Glutamatergic neuron (in vitro differentiated cells): ENCODE measurements at regions not wholly inside any gene's neighbourhood (a gene's known extent, or its start where the extent isn't known, plus 50 kb on each side); places are given as distances from the start of the nearest gene placed in this dataset.

ENCODE experiments used
- DNase-seq: peaks from one replicate; pipeline ENCODE4 v3.0.0; 2022
- H3K27ac Mint-ChIP-seq: one replicate; pipeline ENCODE4 v1.8.0; 2020; ENCODE audit warnings: mild to moderate bottlenecking, mixed read lengths, inconsistent platforms; ENCODE audit not compliant: unreplicated experiment
- H3K27me3 Mint-ChIP-seq: one replicate; pipeline ENCODE4 v1.8.0; 2020; ENCODE audit warnings: mild to moderate bottlenecking, moderate library complexity, mixed read lengths, inconsistent platforms; ENCODE audit not compliant: unreplicated experiment
- H3K36me3 Mint-ChIP-seq: one replicate; pipeline ENCODE4 v1.8.0; 2020; ENCODE audit warnings: mild to moderate bottlenecking, mixed read lengths, inconsistent platforms; ENCODE audit not compliant: unreplicated experiment
- H3K4me1 Mint-ChIP-seq: one replicate; pipeline ENCODE4 v1.8.0; 2020; ENCODE audit warnings: mild to moderate bottlenecking, low read depth, mixed read lengths, inconsistent platforms; ENCODE audit not compliant: unreplicated experiment
- H3K4me3 Mint-ChIP-seq: one replicate; pipeline ENCODE4 v1.8.0; 2020; ENCODE audit warnings: mild to moderate bottlenecking, mixed read lengths, inconsistent platforms; ENCODE audit not compliant: unreplicated experiment
- H3K9me3 Mint-ChIP-seq: one replicate; pipeline ENCODE4 v1.8.0; 2020; ENCODE audit warnings: mild to moderate bottlenecking, moderate library complexity, mixed read lengths, inconsistent platforms; ENCODE audit not compliant: unreplicated experiment
- TF ChIP-seq, protein P1 (sequence below): fragments of 200-600 bp; sonication (generic); IDR thresholded peaks from one replicate; pipeline ENCODE4 v1.5.0; 2021; ENCODE audit not compliant: partially characterized antibody, unreplicated experiment

- Mint-ChIP-seq H3K36me3 (no peaks in the 10 kb centered on the region), H3K27ac (no peak overlapping the region), H3K4me1 (no peaks in the 10 kb centered on the region), H3K27me3 (no peaks in the 10 kb centered on the region), H3K4me3 (no peak overlapping the region), H3K9me3 (peaks cover 5% of the 10 kb centered on the region)
- TF ChIP-seq, protein P1, sequence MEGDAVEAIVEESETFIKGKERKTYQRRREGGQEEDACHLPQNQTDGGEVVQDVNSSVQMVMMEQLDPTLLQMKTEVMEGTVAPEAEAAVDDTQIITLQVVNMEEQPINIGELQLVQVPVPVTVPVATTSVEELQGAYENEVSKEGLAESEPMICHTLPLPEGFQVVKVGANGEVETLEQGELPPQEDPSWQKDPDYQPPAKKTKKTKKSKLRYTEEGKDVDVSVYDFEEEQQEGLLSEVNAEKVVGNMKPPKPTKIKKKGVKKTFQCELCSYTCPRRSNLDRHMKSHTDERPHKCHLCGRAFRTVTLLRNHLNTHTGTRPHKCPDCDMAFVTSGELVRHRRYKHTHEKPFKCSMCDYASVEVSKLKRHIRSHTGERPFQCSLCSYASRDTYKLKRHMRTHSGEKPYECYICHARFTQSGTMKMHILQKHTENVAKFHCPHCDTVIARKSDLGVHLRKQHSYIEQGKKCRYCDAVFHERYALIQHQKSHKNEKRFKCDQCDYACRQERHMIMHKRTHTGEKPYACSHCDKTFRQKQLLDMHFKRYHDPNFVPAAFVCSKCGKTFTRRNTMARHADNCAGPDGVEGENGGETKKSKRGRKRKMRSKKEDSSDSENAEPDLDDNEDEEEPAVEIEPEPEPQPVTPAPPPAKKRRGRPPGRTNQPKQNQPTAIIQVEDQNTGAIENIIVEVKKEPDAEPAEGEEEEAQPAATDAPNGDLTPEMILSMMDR: no peak
- DNase-seq: no peak
These were observed 666.0 kb upstream of the COX7C start for GRCh38 chr5:85951707-85952210.

DNA sequence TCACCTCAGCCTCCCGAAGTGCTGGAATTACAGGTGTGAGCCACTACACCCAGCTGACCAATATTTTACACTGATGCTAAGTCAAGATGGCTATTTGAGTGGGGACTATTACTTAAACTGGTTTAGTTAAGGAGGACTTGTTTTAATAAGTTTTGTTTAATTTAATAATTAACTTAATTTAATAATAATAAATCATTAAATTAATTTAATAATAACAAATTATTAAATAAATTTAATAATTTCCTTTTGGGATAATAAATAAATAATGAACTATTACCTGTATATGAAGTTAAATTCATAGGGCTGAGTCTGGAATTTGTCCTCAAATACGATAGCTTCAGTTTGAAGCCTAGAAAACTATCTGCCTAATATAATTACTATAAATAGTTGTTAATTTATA lies 665.1 kb upstream of the COX7C start:
- TF ChIP-seq, protein P1: no peak
- no peak overlapping the region for H3K27ac Mint-ChIP-seq
- no peaks in the 10 kb centered on the region for H3K4me1 Mint-ChIP-seq
- peaks cover 5% of the 10 kb centered on the region for H3K9me3 Mint-ChIP-seq
- no peak for DNase-seq
- no peaks in the 10 kb centered on the region for H3K36me3 Mint-ChIP-seq
- no peaks in the 10 kb centered on the region for H3K27me3 Mint-ChIP-seq
- no peak overlapping the region for H3K4me3 Mint-ChIP-seq

DNA sequence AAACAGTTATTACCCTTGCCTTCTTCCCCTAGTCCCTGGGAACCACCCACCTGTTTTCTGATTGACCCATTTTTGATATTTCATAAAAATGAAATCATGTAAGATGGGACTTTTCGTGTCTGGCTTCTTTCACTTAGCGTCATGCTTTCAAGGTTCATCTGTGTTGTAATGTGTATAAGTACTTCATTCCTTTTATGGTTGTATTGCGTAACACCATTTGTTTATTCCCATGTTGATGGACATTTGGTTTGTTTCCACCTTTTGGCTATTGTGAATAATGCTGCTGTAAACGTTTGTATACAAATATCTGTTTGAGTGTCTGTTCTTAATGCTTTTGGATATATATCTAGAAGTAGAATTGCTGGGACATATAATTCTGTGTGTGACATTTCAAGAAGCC lies 650.1 kb upstream of the COX7C start:
- Mint-ChIP-seq H3K27ac (no peak overlapping the region), H3K36me3 (no peaks in the 10 kb centered on the region), H3K4me1 (no peaks in the 10 kb centered on the region)

DNA sequence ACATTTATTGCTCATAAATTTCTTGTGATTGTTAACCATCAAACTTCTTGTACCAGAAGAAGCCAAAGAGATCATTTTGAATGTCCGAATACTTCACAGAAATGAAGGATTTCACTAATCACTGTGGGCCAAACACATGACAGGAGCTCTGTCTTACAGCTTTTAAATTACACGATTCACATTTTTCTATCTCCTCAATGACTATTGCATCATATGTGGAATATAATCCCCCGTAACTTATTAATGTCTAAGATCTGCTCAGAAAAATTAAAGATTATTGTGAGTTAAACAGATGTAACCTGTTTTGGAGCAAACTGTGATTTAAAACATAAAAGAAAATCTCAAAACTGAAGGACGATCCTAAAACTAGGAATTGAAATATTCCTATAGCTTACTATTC lies 645.2 kb upstream of the COX7C start:
- no peaks in the 10 kb centered on the region for H3K9me3 Mint-ChIP-seq
- no peaks in the 10 kb centered on the region for H3K27me3 Mint-ChIP-seq
- no peak overlapping the region for H3K4me3 Mint-ChIP-seq
- no peak overlapping the region for H3K27ac Mint-ChIP-seq
- H3K36me3 Mint-ChIP-seq: no peaks in the 10 kb centered on the region
- TF ChIP-seq, protein P1: no peak
- H3K4me1 Mint-ChIP-seq: no peaks in the 10 kb centered on the region
- no peak for DNase-seq

More for the DNA sequence above, 650.1 kb upstream of the COX7C start:
- TF ChIP-seq, protein P1: no peak
- Mint-ChIP-seq H3K9me3 (no peaks in the 10 kb centered on the region), H3K27me3 (no peaks in the 10 kb centered on the region), H3K4me3 (no peak overlapping the region)
- DNase-seq: no peak

GRCh38 chr5:85985167-85985566 lies 632.6 kb upstream of the COX7C start:
- Mint-ChIP-seq H3K4me3 (no peak overlapping the region), H3K27ac (no peak overlapping the region), H3K36me3 (peaks cover 6% of the 10 kb centered on the region), H3K9me3 (peaks cover 2% of the 10 kb centered on the region), H3K4me1 (no peaks in the 10 kb centered on the region), H3K27me3 (no peaks in the 10 kb centered on the region)
- TF ChIP-seq, protein P1: no peak
- no peak for DNase-seq
